GM04503 (cell line): ENCODE measurements at regions not wholly inside any gene's neighbourhood (a gene's known extent, or its start where the extent isn't known, plus 50 kb on each side); places are given as distances from the start of the nearest gene placed in this dataset.
"Not testable (repeated sequence)": the region's sequence is repeated elsewhere in the genome, so short reads cannot be mapped to it uniquely, and the experiment has no call there.

Experiments
- DNase-seq: peaks from one replicate; pipeline ENCODE4 v3.0.0-alpha.2; 2012; ENCODE audit warnings: low read depth

- no peak for DNase-seq
Observed at GRCh38 chr2:163187119-163187518, 348.6 kb upstream of the KCNH7 start.

GRCh38 chr2:163185160-163185559 is 346.6 kb upstream of the KCNH7 start:
- DNase-seq = no peak

- DNase-seq = no peak
Observed at GRCh38 chr2:163182764-163183354, 344.3 kb upstream of the KCNH7 start.

- DNase-seq = no peak
Observed at GRCh38 chr2:163177592-163177991, 339.0 kb upstream of the KCNH7 start.

- DNase-seq = no peak
Observed at GRCh38 chr2:163175294-163175693, 336.7 kb upstream of the KCNH7 start.

- DNase-seq = no peak
Observed at GRCh38 chr2:163173591-163173990, 335.0 kb upstream of the KCNH7 start.

GRCh38 chr2:163171786-163172530 is 333.4 kb upstream of the KCNH7 start:
- no peak for DNase-seq

GRCh38 chr2:163157891-163158496 is 319.4 kb upstream of the KCNH7 start:
- DNase-seq = no peak

GRCh38 chr2:163157411-163157810 is 318.8 kb upstream of the KCNH7 start:
- DNase-seq = no peak

- DNase-seq = no peak
Observed at GRCh38 chr2:163155925-163156324, 317.4 kb upstream of the KCNH7 start.

- DNase-seq = no peak
Observed at GRCh38 chr2:163155279-163155883, 316.8 kb upstream of the KCNH7 start.

GRCh38 chr2:163142618-163143017 is 304.1 kb upstream of the KCNH7 start:
- no peak for DNase-seq

GRCh38 chr2:163138947-163139346 is 300.4 kb upstream of the KCNH7 start:
- DNase-seq = no peak

- no peak for DNase-seq
Observed at GRCh38 chr2:163135256-163135655, 296.7 kb upstream of the KCNH7 start.

GRCh38 chr2:163133602-163134001 is 295.0 kb upstream of the KCNH7 start:
- DNase-seq = no peak

GRCh38 chr2:163132850-163133249 is 294.3 kb upstream of the KCNH7 start:
- no peak for DNase-seq

GRCh38 chr2:163132207-163132606 is 293.6 kb upstream of the KCNH7 start:
- not testable (repeated sequence) for DNase-seq

- no peak for DNase-seq
Observed at GRCh38 chr2:163123526-163123925, 285.0 kb upstream of the KCNH7 start.

GRCh38 chr2:163122257-163122656 is 283.7 kb upstream of the KCNH7 start:
- no peak for DNase-seq

- DNase-seq = no peak
Observed at GRCh38 chr2:163121483-163121882, 282.9 kb upstream of the KCNH7 start.

- no peak for DNase-seq
Observed at GRCh38 chr2:163119966-163120365, 281.4 kb upstream of the KCNH7 start.

- DNase-seq = no peak
Observed at GRCh38 chr2:163086940-163087339, 248.4 kb upstream of the KCNH7 start.
